Thymus (tissue), 11 donors: ENCODE measurements at regions not wholly inside any gene's neighbourhood (a gene's known extent, or its start where the extent isn't known, plus 50 kb on each side); places are given as distances from the start of the nearest gene placed in this dataset.

Experiments used
- DNase-seq, 9 donors: peaks; one replicate each; pipeline ENCODE4 v3.0.0-alpha.2; 2013; ENCODE audit warnings: low spot score in 9 of 9, low read depth in 6 of 9, missing footprints in 1 of 9
- H3K27ac ChIP-seq, 2 donors: one replicate each; pipeline ENCODE4 v1.5.1; 2013; ENCODE audit warnings: control low read depth in 1 of 2, low read depth in 1 of 2, low read length in 1 of 2, mild to moderate bottlenecking in 1 of 2, moderate library complexity in 1 of 2
- H3K27me3 ChIP-seq, 2 donors: one replicate each; pipeline ENCODE4 v1.5.1; 2013; ENCODE audit warnings: low read length in 1 of 2; ENCODE audit not compliant: control insufficient read depth in 2 of 2, insufficient read depth in 1 of 2
- H3K36me3 ChIP-seq, 2 donors: one replicate each; pipeline ENCODE4 v1.5.1; 2013; ENCODE audit warnings: low read length in 1 of 2, mild to moderate bottlenecking in 1 of 2, moderate library complexity in 1 of 2; ENCODE audit not compliant: control insufficient read depth in 2 of 2, insufficient read depth in 2 of 2
- H3K4me1 ChIP-seq, 2 donors: one replicate each; pipeline ENCODE4 v1.5.1; 2013; ENCODE audit warnings: low read length in 2 of 2; ENCODE audit not compliant: control insufficient read depth in 2 of 2, insufficient read depth in 2 of 2
- H3K4me3 ChIP-seq, 2 donors: one replicate each; pipeline ENCODE4 v1.5.1; 2013; ENCODE audit warnings: low read length in 2 of 2, control low read depth in 1 of 2, mild to moderate bottlenecking in 1 of 2
- H3K9me3 ChIP-seq, 2 donors: one replicate each; pipeline ENCODE4 v1.5.1; 2013; ENCODE audit warnings: low read length in 1 of 2, mild to moderate bottlenecking in 1 of 2; ENCODE audit not compliant: control insufficient read depth in 2 of 2, insufficient read depth in 1 of 2
- WGBS: extraction: QIAGEN DNeasy Blood & Tissue Kit; methylation state at CpG from one replicate; pipeline ENCODE4 v1.1.7; 2013; 5-methylcytosine and 5-hydroxymethylcytosine counted together
- donor health status: healthy.

GRCh38 chr2:186274936-186275575 lies 211.0 kb upstream of the ZC3H15 start:
- no peaks in the 10 kb centered on the region for H3K9me3 ChIP-seq
- DNase-seq = no peak
- no peaks in the 10 kb centered on the region for H3K36me3 ChIP-seq
- 96% methylated on average over 6 of the region's 6 CpGs for WGBS
- no peaks in the 10 kb centered on the region for H3K4me1 ChIP-seq
- H3K27ac ChIP-seq = no peak overlapping the region
- no peaks in the 10 kb centered on the region for H3K27me3 ChIP-seq
- no peak overlapping the region for H3K4me3 ChIP-seq

GRCh38 chr2:186276909-186277308 lies 209.2 kb upstream of the ZC3H15 start:
- no peak overlapping the region for H3K27ac ChIP-seq
- 97% methylated on average over 2 of the region's 2 CpGs for WGBS
- no peaks in the 10 kb centered on the region for H3K27me3 ChIP-seq
- H3K36me3 ChIP-seq = no peaks in the 10 kb centered on the region
- no peaks in the 10 kb centered on the region for H3K4me1 ChIP-seq
- H3K4me3 ChIP-seq = no peak overlapping the region
- no peaks in the 10 kb centered on the region for H3K9me3 ChIP-seq
- DNase-seq = no peak

GRCh38 chr2:186281726-186282125 lies 204.3 kb upstream of the ZC3H15 start:
- WGBS = 97% methylated on average over 2 of the region's 2 CpGs
- H3K36me3 ChIP-seq = no peaks in the 10 kb centered on the region
- DNase-seq = no peak
- no peaks in the 10 kb centered on the region for H3K4me1 ChIP-seq
- H3K9me3 ChIP-seq = no peaks in the 10 kb centered on the region
- no peaks in the 10 kb centered on the region for H3K27me3 ChIP-seq
- H3K27ac ChIP-seq = no peak overlapping the region
- H3K4me3 ChIP-seq = no peak overlapping the region

- H3K9me3 ChIP-seq = no peaks in the 10 kb centered on the region
- 94% methylated on average over 3 of the region's 3 CpGs for WGBS
Observed at GRCh38 chr2:186294248-186294888, 191.7 kb upstream of the ZC3H15 start.

GRCh38 chr2:186299610-186300009 lies 186.4 kb upstream of the ZC3H15 start:
- Histone ChIP-seq H3K36me3 (no peaks in the 10 kb centered on the region), H3K4me3 (no peak overlapping the region), H3K27ac (no peak overlapping the region), H3K4me1 (no peaks in the 10 kb centered on the region), H3K9me3 (no peaks in the 10 kb centered on the region), H3K27me3 (no peaks in the 10 kb centered on the region)
- no peak for DNase-seq
- 90% methylated on average over 1 of the region's 1 CpG for WGBS

More at GRCh38 chr2:186294248-186294888, 191.7 kb upstream of the ZC3H15 start:
- Histone ChIP-seq H3K36me3 (no peaks in the 10 kb centered on the region), H3K4me1 (no peaks in the 10 kb centered on the region), H3K4me3 (no peak overlapping the region), H3K27ac (no peak overlapping the region), H3K27me3 (no peaks in the 10 kb centered on the region)
- no peak for DNase-seq

- no peaks in the 10 kb centered on the region for H3K27me3 ChIP-seq
- whole genome bisulfite sequencing = 96% methylated on average over 7 of the region's 7 CpGs
- H3K4me3 ChIP-seq = no peak overlapping the region
- no peaks in the 10 kb centered on the region for H3K9me3 ChIP-seq
- H3K27ac ChIP-seq = no peak overlapping the region
- no peaks in the 10 kb centered on the region for H3K4me1 ChIP-seq
- no peaks in the 10 kb centered on the region for H3K36me3 ChIP-seq
- DNase-seq = no peak
Observed at GRCh38 chr2:186302263-186302662, 183.8 kb upstream of the ZC3H15 start.

- Histone ChIP-seq H3K27ac (no peak overlapping the region), H3K36me3 (no peaks in the 10 kb centered on the region), H3K4me3 (no peak overlapping the region), H3K27me3 (no peaks in the 10 kb centered on the region), H3K4me1 (no peaks in the 10 kb centered on the region), H3K9me3 (no peaks in the 10 kb centered on the region)
- no peak for DNase-seq
- 89% methylated on average over 2 of the region's 2 CpGs for WGBS
Observed at GRCh38 chr2:186303091-186303490, 183.0 kb upstream of the ZC3H15 start.

- no peak for DNase-seq
- Histone ChIP-seq H3K4me3 (no peak overlapping the region), H3K9me3 (no peaks in the 10 kb centered on the region), H3K4me1 (no peaks in the 10 kb centered on the region), H3K36me3 (no peaks in the 10 kb centered on the region), H3K27ac (no peak overlapping the region), H3K27me3 (no peaks in the 10 kb centered on the region)
Observed at GRCh38 chr2:186304064-186304463, 182.0 kb upstream of the ZC3H15 start.

- Histone ChIP-seq H3K27me3 (no peaks in the 10 kb centered on the region), H3K36me3 (no peaks in the 10 kb centered on the region), H3K27ac (no peak overlapping the region), H3K4me3 (no peak overlapping the region), H3K9me3 (no peaks in the 10 kb centered on the region), H3K4me1 (no peaks in the 10 kb centered on the region)
- DNase-seq = no peak
Observed at GRCh38 chr2:186306754-186307153, 179.3 kb upstream of the ZC3H15 start.
